ENCODE measurements at regions not wholly inside any gene's neighbourhood (a gene's known extent, or its start where the extent isn't known, plus 50 kb on each side); places are given as distances from the start of the nearest gene placed in this dataset.

DNA sequence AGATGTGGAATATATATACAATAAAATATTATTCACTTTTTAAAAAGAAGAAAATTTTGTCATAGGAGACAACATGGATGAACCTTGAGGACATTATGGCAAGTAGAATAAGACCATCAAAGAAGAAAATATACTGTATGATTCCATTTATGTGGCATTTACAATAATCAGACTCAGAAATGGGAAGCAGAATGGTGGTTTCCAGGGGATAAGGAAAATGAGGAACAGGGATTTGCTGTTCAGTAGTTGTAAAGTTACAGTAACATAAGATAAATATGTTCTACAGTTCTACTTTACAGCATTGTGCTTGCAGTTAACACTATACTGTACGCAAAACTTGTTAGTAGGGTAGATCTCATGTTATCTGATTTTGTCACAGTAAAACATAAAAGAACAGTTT lies 1271.0 kb downstream of the LRFN5 start:
- TF ChIP-seq, protein P1, sequence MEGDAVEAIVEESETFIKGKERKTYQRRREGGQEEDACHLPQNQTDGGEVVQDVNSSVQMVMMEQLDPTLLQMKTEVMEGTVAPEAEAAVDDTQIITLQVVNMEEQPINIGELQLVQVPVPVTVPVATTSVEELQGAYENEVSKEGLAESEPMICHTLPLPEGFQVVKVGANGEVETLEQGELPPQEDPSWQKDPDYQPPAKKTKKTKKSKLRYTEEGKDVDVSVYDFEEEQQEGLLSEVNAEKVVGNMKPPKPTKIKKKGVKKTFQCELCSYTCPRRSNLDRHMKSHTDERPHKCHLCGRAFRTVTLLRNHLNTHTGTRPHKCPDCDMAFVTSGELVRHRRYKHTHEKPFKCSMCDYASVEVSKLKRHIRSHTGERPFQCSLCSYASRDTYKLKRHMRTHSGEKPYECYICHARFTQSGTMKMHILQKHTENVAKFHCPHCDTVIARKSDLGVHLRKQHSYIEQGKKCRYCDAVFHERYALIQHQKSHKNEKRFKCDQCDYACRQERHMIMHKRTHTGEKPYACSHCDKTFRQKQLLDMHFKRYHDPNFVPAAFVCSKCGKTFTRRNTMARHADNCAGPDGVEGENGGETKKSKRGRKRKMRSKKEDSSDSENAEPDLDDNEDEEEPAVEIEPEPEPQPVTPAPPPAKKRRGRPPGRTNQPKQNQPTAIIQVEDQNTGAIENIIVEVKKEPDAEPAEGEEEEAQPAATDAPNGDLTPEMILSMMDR (IDR thresholded peaks at IDR 0.05) = no peak
- TF ChIP-seq POLR2A (IDR thresholded peaks at IDR 0.05; ENCODE audit: low read depth) (no peak), POLR2AphosphoS5 (IDR thresholded peaks at IDR 0.05) (no peak)
